ENCODE measurements at regions not wholly inside any gene's neighbourhood (a gene's known extent, or its start where the extent isn't known, plus 50 kb on each side); places are given as distances from the start of the nearest gene placed in this dataset.

GRCh38 chr12:4151362-4152121, 122.0 kb upstream of the CCND2 start:
- TF ChIP-seq CTCF (conservative IDR thresholded peaks at IDR 0.05): no peak
- TF ChIP-seq ZFX (IDR thresholded peaks at IDR 0.05): no peak

All from C4-2B (cell line).